CD8-positive, alpha-beta memory T cell (primary cell): ENCODE measurements at regions not wholly inside any gene's neighbourhood (a gene's known extent, or its start where the extent isn't known, plus 50 kb on each side); places are given as distances from the start of the nearest gene placed in this dataset.

Experiments
- CTCF ChIA-PET: fragments of 350-600 bp; sonication (Branson Sonifier 250); formaldehyde crosslinking; loops from one replicate; lab custom pipeline; 2021; ENCODE audit warnings: antibody characterized with exemption; lab: Charles Lee
- POLR2A ChIA-PET: fragments of 350-600 bp; sonication (Branson Sonifier 250); formaldehyde crosslinking; loops from one replicate; lab custom pipeline; 2021; ENCODE audit warnings: antibody characterized with exemption; lab: Charles Lee
- DNase-seq, 5 donors: peaks; one replicate each; pipeline versions ENCODE4 v3.0.0 to v3.0.0-alpha.2; 2020 to 2022; ENCODE audit warnings: mixed read lengths in 1 of 5
- H3K27ac ChIP-seq: one replicate; pipeline ENCODE4 v1.7.0; 2013; ENCODE audit warnings: low read depth, mild to moderate bottlenecking, low read length, moderate library complexity
- H3K27me3 ChIP-seq: 2 replicates; pipeline ENCODE4 v1.7.0; 2013; ENCODE audit warnings: low read length, mild to moderate bottlenecking; ENCODE audit not compliant: insufficient read depth, poor library complexity, severe bottlenecking
- H3K36me3 ChIP-seq: 2 replicates; pipeline ENCODE4 v1.7.0; 2013; ENCODE audit warnings: mild to moderate bottlenecking, low read length, moderate library complexity; ENCODE audit not compliant: insufficient read depth
- H3K4me1 ChIP-seq: 2 replicates; pipeline ENCODE4 v1.7.0; 2013; ENCODE audit warnings: mild to moderate bottlenecking, low read length, moderate library complexity; ENCODE audit not compliant: insufficient read depth
- H3K4me3 ChIP-seq: 2 replicates; pipeline ENCODE4 v1.7.0; 2013; ENCODE audit warnings: mild to moderate bottlenecking, low read length
- H3K9me3 ChIP-seq: 2 replicates; pipeline ENCODE4 v1.7.0; 2013; ENCODE audit warnings: mild to moderate bottlenecking, low read length
- H3K27ac Mint-ChIP-seq, 8 donors: one replicate each; pipeline ENCODE4 v1.8.0; 2020 to 2021; ENCODE audit warnings: mixed read lengths in 8 of 8, mild to moderate bottlenecking in 6 of 8, inconsistent platforms in 3 of 8, moderate library complexity in 3 of 8
- H3K27me3 Mint-ChIP-seq, 2 donors: one replicate each; pipeline ENCODE4 v1.8.0; 2020 to 2021; ENCODE audit warnings: mixed read lengths in 2 of 2, mild to moderate bottlenecking in 1 of 2, moderate library complexity in 1 of 2
- H3K36me3 Mint-ChIP-seq, 3 donors: one replicate each; pipeline ENCODE4 v1.8.0; 2020 to 2021; ENCODE audit warnings: mixed read lengths in 3 of 3, inconsistent platforms in 1 of 3, mild to moderate bottlenecking in 1 of 3
- H3K4me1 Mint-ChIP-seq, 3 donors: one replicate each; pipeline ENCODE4 v1.8.0; 2020 to 2021; ENCODE audit warnings: mixed read lengths in 3 of 3, inconsistent platforms in 1 of 3, mild to moderate bottlenecking in 1 of 3
- H3K4me3 Mint-ChIP-seq, 7 donors: one replicate each; pipeline ENCODE4 v1.8.0; 2020 to 2021; ENCODE audit warnings: mixed read lengths in 7 of 7, mild to moderate bottlenecking in 6 of 7, moderate library complexity in 4 of 7, inconsistent platforms in 2 of 7
- H3K9me3 Mint-ChIP-seq, 5 donors: one replicate each; pipeline ENCODE4 v1.8.0; 2020 to 2022; ENCODE audit warnings: mixed read lengths in 5 of 5, mild to moderate bottlenecking in 3 of 5, moderate library complexity in 2 of 5, inconsistent platforms in 1 of 5

- peaks cover 0 to 3% of the 10 kb centered on the region in 2 donors for H3K27me3 Mint-ChIP-seq
- peak overlapping the region in 1 of 8 donors; percentile 23 for H3K27ac Mint-ChIP-seq
- Histone ChIP-seq H3K4me3 (no peak overlapping the region), H3K27ac (no peak overlapping the region), H3K27me3 (no peaks in the 10 kb centered on the region), H3K4me1 (no peaks in the 10 kb centered on the region), H3K9me3 (no peaks in the 10 kb centered on the region), H3K36me3 (no peaks in the 10 kb centered on the region)
- H3K4me3 Mint-ChIP-seq = no peak overlapping the region
- DNase-seq = no peak
- peaks cover 0 to 4% (median 0%) of the 10 kb centered on the region in 5 donors for H3K9me3 Mint-ChIP-seq
- POLR2A ChIA-PET = no interaction called here
- H3K36me3 Mint-ChIP-seq = peaks cover 0 to 11% (median 0%) of the 10 kb centered on the region in 3 donors
- CTCF ChIA-PET = no interaction called here
- H3K4me1 Mint-ChIP-seq = no peaks in the 10 kb centered on the region
These were observed 323.0 kb upstream of the NT5C1B start for GRCh38 chr2:18912225-18912888.

- Histone ChIP-seq H3K4me3 (no peak overlapping the region), H3K27ac (no peak overlapping the region), H3K27me3 (no peaks in the 10 kb centered on the region), H3K9me3 (no peaks in the 10 kb centered on the region), H3K36me3 (no peaks in the 10 kb centered on the region), H3K4me1 (no peaks in the 10 kb centered on the region)
- no peak overlapping the region for H3K27ac Mint-ChIP-seq
- no peaks in the 10 kb centered on the region for H3K4me1 Mint-ChIP-seq
- no peak for DNase-seq
- no peak overlapping the region for H3K4me3 Mint-ChIP-seq
- H3K36me3 Mint-ChIP-seq = peaks cover 0 to 19% (median 2%) of the 10 kb centered on the region in 3 donors
- CTCF ChIA-PET = no interaction called here
- H3K9me3 Mint-ChIP-seq = peaks cover 0 to 9% (median 2%) of the 10 kb centered on the region in 5 donors
- peaks cover 0 to 3% of the 10 kb centered on the region in 2 donors for H3K27me3 Mint-ChIP-seq
- POLR2A ChIA-PET = no interaction called here
These were observed 322.0 kb upstream of the NT5C1B start for GRCh38 chr2:18911416-18911815.

- H3K9me3 ChIP-seq = no peaks in the 10 kb centered on the region
- H3K36me3 ChIP-seq = no peaks in the 10 kb centered on the region
- H3K27ac ChIP-seq = no peak overlapping the region
- DNase-seq = no peak
- no peaks in the 10 kb centered on the region for H3K4me1 Mint-ChIP-seq
- H3K27me3 Mint-ChIP-seq = peaks cover 0 to 3% of the 10 kb centered on the region in 2 donors
- no peak overlapping the region for H3K4me3 Mint-ChIP-seq
- peaks cover 0 to 25% (median 2%) of the 10 kb centered on the region in 3 donors for H3K36me3 Mint-ChIP-seq
- H3K4me3 ChIP-seq = no peak overlapping the region
- peaks cover 0 to 11% (median 2%) of the 10 kb centered on the region in 5 donors for H3K9me3 Mint-ChIP-seq
- ChIA-PET CTCF (no interaction called here), POLR2A (no interaction called here)
- no peaks in the 10 kb centered on the region for H3K4me1 ChIP-seq
- no peaks in the 10 kb centered on the region for H3K27me3 ChIP-seq
- H3K27ac Mint-ChIP-seq = no peak overlapping the region
These were observed 321.5 kb upstream of the NT5C1B start for GRCh38 chr2:18910843-18911242.

GRCh38 chr2:18907937-18908336 is 318.6 kb upstream of the NT5C1B start:
- Histone ChIP-seq H3K4me1 (no peaks in the 10 kb centered on the region), H3K9me3 (no peaks in the 10 kb centered on the region), H3K27ac (no peak overlapping the region), H3K27me3 (no peaks in the 10 kb centered on the region), H3K4me3 (no peak overlapping the region), H3K36me3 (no peaks in the 10 kb centered on the region)
- ChIA-PET CTCF (no interaction called here), POLR2A (no interaction called here)
- Mint-ChIP-seq H3K9me3 (peaks cover 0 to 18% (median 6%) of the 10 kb centered on the region in 5 donors), H3K4me1 (peaks cover 0 to 6% (median 4%) of the 10 kb centered on the region in 3 donors), H3K27ac (no peak overlapping the region), H3K36me3 (peaks cover 0 to 32% (median 2%) of the 10 kb centered on the region in 3 donors), H3K4me3 (no peak overlapping the region), H3K27me3 (peaks cover 0 to 2% of the 10 kb centered on the region in 2 donors)
- no peak for DNase-seq

GRCh38 chr2:18907508-18907907 is 318.1 kb upstream of the NT5C1B start:
- ChIA-PET CTCF (no interaction called here), POLR2A (no interaction called here)
- H3K9me3 Mint-ChIP-seq = peaks cover 0 to 18% (median 6%) of the 10 kb centered on the region in 5 donors
- H3K27ac Mint-ChIP-seq = no peak overlapping the region
- H3K27me3 Mint-ChIP-seq = peaks cover 0 to 2% of the 10 kb centered on the region in 2 donors
- no peak for DNase-seq
- no peaks in the 10 kb centered on the region for H3K36me3 ChIP-seq
- no peak overlapping the region for H3K4me3 Mint-ChIP-seq
- H3K27me3 ChIP-seq = no peaks in the 10 kb centered on the region
- H3K36me3 Mint-ChIP-seq = peaks cover 0 to 32% (median 2%) of the 10 kb centered on the region in 3 donors
- no peak overlapping the region for H3K27ac ChIP-seq
- no peaks in the 10 kb centered on the region for H3K9me3 ChIP-seq
- H3K4me1 ChIP-seq = no peaks in the 10 kb centered on the region
- no peak overlapping the region for H3K4me3 ChIP-seq
- peaks cover 0 to 6% (median 4%) of the 10 kb centered on the region in 3 donors for H3K4me1 Mint-ChIP-seq

GRCh38 chr2:18903750-18904149 is 314.4 kb upstream of the NT5C1B start:
- Histone ChIP-seq H3K27ac (no peak overlapping the region), H3K9me3 (no peaks in the 10 kb centered on the region), H3K36me3 (no peaks in the 10 kb centered on the region), H3K4me3 (no peak overlapping the region), H3K27me3 (no peaks in the 10 kb centered on the region), H3K4me1 (no peaks in the 10 kb centered on the region)
- CTCF ChIA-PET = no interaction called here
- peaks cover 0 to 18% (median 6%) of the 10 kb centered on the region in 5 donors for H3K9me3 Mint-ChIP-seq
- no peak overlapping the region for H3K4me3 Mint-ChIP-seq
- H3K36me3 Mint-ChIP-seq = peaks cover 0 to 32% (median 2%) of the 10 kb centered on the region in 3 donors
- no peak for DNase-seq
- POLR2A ChIA-PET = no interaction called here
- H3K27ac Mint-ChIP-seq = no peak overlapping the region
- no peaks in the 10 kb centered on the region for H3K27me3 Mint-ChIP-seq
- peaks cover 0 to 6% (median 4%) of the 10 kb centered on the region in 3 donors for H3K4me1 Mint-ChIP-seq

- Histone ChIP-seq H3K36me3 (no peaks in the 10 kb centered on the region), H3K27me3 (no peaks in the 10 kb centered on the region), H3K9me3 (no peaks in the 10 kb centered on the region), H3K4me3 (no peak overlapping the region), H3K4me1 (no peaks in the 10 kb centered on the region), H3K27ac (no peak overlapping the region)
- Mint-ChIP-seq H3K4me1 (peaks cover 0 to 6% (median 4%) of the 10 kb centered on the region in 3 donors), H3K9me3 (peaks cover 0 to 8% (median 0%) of the 10 kb centered on the region in 5 donors), H3K36me3 (peaks cover 0 to 13% (median 0%) of the 10 kb centered on the region in 3 donors), H3K27me3 (no peaks in the 10 kb centered on the region), H3K4me3 (no peak overlapping the region), H3K27ac (no peak overlapping the region)
- POLR2A ChIA-PET = no interaction called here
- CTCF ChIA-PET = no interaction called here
- DNase-seq = no peak
These were observed 311.9 kb upstream of the NT5C1B start for GRCh38 chr2:18901242-18901641.

GRCh38 chr2:18900691-18901141 is 311.3 kb upstream of the NT5C1B start:
- H3K27ac Mint-ChIP-seq = no peak overlapping the region

More at GRCh38 chr2:18900691-18901141, 311.3 kb upstream of the NT5C1B start:
- no peak overlapping the region for H3K4me3 Mint-ChIP-seq
- Histone ChIP-seq H3K9me3 (no peaks in the 10 kb centered on the region), H3K27ac (no peak overlapping the region), H3K27me3 (no peaks in the 10 kb centered on the region), H3K4me1 (no peaks in the 10 kb centered on the region), H3K4me3 (no peak overlapping the region), H3K36me3 (no peaks in the 10 kb centered on the region)
- POLR2A ChIA-PET = no interaction called here
- H3K9me3 Mint-ChIP-seq = peaks cover 0 to 6% (median 0%) of the 10 kb centered on the region in 5 donors
- CTCF ChIA-PET = no interaction called here
- no peaks in the 10 kb centered on the region for H3K27me3 Mint-ChIP-seq
- peaks cover 0 to 6% (median 4%) of the 10 kb centered on the region in 3 donors for H3K4me1 Mint-ChIP-seq
- no peak for DNase-seq
- H3K36me3 Mint-ChIP-seq = peaks cover 0 to 12% (median 0%) of the 10 kb centered on the region in 3 donors
